Non-pigmented ciliary epithelial cell (primary cell): ENCODE measurements at regions not wholly inside any gene's neighbourhood (a gene's known extent, or its start where the extent isn't known, plus 50 kb on each side); places are given as distances from the start of the nearest gene placed in this dataset.
"Not testable (repeated sequence)": the region's sequence is repeated elsewhere in the genome, so short reads cannot be mapped to it uniquely, and the experiment has no call there.

ENCODE experiments used
- DNase-seq: peaks from one replicate; pipeline ENCODE4 v3.0.0-alpha.2; 2010; ENCODE audit warnings: low read depth

DNA sequence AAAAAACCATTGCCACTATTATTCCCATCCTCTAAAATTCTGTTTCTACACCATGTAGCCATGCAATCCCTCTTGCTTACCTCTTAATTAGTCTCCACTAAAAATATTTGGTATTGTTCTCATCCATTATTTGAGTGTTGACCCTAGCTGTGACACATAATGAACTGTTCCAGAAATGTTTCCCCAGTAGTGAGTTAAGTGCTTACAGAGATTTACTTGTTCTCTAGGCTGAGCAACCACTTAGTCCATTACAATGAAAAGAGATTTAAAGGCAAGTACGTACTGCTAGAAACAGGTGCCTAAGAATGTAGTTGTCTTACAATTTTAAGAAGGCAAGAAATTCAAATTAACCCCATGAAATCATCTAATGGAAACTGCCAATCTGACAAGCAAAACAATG, 112.7 kb upstream of the PTPN13 start:
- DNase-seq, result no peak

DNA sequence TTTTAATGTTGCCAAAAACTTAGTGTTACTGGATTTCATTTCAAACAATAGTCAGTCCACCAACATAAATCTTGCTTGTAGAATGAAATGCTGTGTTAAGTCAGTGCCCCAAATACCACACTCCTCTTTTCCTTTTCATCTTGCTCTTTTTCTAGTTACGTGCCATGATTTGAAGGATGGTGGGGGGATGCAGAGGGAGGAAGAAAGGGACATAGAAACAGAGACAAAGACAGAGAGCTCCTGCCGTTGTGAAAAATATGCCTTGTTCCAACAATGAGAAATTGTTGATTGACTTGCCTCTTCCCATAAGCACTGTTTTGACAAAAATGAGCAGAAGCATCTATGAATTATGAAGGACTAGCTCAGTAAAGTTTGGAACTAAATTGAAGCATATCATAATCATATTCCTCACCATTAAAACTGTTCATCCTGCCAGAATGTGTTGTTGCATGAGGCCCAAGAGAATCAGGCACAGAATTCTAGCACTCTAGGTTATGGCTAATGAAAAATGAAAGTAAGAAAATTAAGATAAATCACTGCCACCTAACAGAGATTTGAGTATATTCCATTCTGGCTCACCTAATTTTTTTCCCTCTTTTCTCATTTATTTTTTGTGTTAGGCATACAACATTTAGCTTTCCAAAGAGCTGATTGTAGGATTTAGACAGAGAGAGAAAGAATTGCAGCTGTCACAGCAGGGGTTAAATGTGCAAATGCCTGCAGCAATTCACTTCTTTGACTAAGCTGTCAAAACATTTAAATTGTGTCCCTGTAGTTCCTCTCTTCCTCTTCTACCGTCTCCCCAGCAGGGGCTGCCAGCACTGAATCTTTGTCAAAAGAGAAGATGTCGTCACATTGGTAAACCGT, 111.6 kb upstream of the PTPN13 start:
- no peak for DNase-seq

DNA sequence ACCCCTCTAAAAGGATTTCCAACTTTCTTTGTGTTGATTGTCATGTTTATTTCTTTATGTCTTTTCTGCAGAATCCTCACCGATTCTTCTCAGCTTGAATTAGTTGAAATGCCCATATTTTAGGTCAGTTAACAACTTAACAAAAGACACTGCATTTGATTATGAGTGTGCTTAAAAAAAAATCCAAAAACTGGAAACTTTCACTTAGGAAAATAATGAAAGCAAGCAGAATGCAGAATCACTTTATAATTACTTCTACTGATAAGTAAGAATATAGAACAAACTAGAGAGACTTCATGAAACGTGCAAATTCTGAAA, 111.0 kb upstream of the PTPN13 start:
- no peak for DNase-seq

DNA sequence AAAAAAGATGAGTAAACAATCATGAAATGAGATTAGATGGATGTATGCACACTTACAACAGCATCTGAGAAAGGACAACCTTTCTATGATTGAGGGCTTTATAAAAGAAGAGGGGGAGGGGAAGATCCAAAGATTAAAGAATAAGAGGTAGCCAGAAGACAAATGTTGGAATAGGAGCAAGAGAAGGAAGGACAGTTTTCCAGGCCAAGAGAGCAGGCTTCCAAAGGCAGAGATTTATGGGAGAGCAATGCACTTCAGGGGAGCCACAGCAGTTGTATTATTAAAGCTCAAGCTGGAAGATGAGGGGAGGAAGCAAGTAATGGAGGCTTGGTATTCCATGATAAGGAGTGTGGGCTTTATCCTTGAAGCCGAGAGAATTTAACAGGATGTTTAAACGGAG, 110.3 kb upstream of the PTPN13 start:
- no peak for DNase-seq

DNA sequence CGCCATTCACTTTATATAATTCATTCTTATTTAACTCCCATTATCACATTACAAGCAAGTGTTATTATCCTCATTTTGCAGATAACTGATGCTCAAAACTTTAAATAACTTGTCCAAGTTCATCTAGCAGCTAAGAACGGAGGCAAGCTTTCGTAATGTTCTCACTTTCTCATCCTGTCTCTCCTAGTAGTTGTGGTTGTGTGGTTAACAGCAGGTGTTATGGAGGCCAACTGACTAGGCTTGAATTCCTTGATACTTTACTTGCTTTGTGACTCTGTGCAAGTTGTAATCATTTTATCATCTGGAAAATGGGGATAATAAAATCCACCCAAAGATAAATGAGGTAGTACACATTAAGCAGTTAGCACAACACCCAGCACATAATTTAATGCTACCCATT, 109.9 kb upstream of the PTPN13 start:
- DNase-seq, result no peak

DNA sequence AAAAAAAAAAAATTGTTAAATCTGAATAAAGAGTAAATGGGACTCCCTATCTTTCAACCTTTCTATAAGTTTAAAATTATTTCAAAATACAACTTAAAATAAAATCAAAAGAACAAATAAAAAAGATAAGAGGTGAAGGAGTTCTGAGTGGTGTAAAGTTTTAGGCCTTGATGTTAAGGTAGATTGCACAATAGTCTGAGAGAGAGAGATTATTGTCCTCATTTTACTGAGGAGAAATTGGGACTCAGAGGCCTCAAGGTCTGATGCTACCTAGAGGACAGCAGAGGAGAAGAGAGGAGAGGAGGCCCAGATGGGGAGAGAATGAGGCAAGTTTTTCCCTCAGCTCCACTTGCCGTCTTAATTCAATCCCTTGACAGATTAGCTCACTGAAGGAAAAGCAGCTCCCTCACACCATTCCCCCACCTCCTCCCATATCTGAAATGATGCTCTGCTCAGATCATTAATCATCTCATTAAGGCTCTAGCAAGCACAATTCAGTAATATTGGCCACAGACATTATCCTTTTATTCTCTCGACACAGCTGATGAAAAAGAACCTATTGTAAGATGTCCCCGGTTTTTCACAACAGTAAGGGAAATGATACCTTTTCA, 106.3 kb upstream of the PTPN13 start:
- DNase-seq, result no peak

DNA sequence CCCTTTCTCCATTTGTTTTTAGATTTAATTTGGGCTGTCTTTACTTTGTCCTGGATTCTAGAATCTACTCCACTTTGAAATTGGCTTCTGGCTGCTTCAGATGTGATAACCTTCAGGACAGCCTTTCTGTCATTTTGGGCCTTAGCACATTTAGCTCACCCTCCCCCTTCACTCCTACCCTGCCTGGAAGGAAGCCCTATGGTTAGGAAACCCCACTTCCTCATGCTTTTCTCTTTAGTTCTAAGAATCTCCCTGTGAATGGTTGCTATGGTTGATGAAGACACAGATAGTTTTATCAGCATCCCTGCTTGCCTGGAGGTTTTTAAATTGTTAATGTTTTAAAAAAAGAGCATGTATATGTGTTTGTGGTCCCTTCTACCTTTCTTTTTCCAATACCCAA, 100.7 kb upstream of the PTPN13 start:
- no peak for DNase-seq

DNA sequence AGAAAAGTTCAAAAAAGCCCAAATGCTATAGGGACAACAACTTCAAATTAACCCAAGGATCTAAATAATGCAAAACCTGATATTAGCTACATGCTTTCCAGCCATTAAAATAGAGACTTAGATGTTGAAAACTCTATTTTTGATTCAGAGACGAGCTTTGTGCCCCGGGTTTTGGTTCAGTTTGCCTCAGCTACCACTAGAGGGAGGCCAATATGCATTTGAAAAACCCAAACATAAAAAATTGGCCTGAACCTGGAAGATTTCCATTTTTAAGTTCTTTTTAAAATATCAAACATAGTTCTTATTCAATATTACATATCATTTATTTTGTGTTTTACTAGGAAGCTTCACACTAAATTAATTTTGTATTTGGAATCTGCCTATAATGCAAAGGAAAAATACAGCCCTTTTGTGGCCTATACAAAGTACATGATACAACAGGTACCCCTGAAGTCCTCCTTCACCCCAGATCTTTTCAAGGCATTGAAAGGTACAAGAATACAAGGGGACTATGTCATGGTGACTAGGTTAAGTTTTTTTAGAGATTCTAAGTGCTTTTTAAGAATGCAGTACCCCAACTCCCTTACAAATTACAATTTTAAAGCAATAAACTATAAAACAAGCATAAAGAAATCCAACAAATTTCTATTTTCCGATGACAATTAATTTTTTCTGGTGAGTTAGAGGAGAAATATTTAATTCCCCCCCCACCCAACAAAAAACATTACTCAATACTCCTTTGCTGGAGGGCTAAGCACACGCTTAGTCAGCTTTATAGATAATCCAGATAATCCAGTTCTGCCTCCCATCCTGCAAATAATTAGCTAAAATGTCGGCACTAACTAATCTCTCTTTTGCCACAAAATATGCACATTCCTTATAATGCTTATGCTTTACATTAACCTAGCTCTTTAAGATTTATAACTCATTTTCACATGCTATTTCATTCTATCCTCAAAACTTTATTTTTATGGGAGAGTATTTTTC, 97.7 kb upstream of the PTPN13 start:
- no peak for DNase-seq

DNA sequence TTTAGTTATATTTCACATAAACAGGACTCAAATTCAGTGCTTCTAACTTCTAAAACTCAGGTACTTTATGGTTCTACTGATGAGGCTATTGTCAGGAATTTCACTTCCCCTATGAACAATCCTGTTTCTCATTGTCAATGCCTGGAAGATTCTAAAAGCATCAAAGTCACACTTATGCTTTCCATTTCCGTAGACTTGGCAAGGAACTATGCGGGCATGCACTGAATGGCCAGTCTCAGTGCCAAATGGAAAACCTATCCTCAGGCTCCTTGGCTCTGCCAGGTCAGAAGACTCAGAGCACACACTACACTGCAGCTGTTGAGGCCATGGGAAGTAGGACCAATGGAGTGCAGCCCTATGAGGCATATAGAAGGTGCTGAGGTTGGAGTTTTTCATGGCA, 97.0 kb upstream of the PTPN13 start:
- no peak for DNase-seq

DNA sequence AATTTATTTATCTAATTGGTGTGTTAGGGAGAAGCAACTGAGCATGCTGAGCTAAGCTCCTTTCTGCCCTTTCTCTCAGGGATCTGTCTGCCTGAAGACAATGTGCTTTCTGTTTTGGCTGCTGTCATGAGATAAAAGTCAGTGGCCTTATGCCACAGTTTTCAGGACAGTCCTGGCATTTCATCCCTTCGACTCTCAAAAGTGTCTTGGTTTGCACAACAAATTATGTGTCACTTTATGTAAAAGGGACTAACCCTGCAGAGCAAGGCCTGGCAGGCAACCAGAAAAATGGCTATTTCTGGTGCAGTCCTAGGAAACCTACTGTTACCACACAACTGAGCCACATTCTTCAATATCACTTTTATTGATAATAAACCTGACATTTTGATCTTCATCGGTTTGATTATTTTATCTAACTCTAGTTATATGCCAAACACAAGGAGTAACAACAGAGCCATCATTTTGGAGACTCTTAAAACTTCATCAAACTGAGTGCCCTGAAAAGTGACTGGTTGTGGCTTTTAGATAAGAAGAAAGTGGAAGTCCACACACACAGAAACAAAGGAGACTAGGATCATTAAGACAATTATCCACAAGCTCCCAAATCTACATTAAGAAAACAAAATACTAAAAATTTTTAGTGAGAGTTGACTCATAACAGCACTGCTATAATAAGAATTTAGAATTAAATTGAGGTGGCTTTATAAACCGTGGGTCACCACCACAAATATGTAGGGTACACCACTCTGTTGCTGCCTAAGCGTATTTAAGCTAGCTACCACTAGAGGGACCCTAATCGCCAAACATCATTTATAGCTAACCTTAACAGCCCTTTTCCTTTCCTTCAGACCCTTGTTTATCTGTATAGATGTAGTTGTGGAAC, 95.9 kb upstream of the PTPN13 start:
- DNase-seq, result no peak

DNA sequence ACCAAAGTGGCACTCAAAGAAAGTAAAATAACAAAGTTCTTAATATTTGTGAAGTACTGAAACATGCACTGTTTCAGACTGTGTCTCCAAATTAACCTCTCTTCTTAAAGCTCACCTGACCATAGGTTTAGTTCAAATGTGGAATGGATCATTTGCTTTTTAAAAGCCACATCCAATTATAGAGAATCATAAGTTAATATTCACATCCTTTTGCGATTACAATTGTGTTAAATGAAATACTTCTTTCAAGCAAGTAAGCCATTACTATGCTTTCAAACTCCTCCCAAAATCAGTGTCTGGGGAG, 95.3 kb upstream of the PTPN13 start:
- DNase-seq, result no peak

DNA sequence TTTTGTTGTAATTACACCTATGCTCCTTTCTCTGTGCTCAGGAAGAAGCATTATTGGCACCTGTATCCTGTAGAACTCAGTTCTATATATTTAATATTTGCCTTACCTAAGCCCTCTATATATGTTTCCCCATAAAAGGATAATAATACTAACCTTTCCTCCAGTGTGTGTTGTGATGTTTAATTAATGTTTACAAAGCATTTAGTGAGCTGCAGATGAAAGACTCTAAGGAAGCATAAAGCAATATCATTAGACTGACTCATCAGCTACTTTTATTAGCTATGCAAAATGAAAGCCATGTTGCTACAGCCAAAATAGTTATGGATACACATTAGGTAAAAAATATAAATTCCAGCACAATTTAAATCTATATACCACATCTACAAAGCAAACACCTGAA, 93.6 kb upstream of the PTPN13 start:
- no peak for DNase-seq

DNA sequence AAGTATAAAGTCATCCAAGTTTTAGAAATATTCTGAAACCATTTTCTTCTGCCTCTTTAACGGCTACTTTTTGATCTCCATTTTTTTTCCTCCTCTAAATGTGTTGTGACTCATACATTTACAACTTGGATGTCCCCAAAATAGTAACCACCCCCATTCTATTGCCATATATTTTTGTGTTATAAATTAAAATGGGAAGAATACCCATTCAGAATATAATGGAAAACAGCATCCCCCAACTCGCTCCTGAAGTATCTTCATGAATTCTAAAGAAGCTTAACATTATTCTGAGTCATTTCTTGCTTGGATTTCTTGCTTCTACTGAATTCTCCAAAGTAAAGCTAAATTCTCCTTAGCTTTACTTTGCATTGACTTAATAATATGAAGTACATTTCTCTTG, 92.0 kb upstream of the PTPN13 start:
- no peak for DNase-seq

DNA sequence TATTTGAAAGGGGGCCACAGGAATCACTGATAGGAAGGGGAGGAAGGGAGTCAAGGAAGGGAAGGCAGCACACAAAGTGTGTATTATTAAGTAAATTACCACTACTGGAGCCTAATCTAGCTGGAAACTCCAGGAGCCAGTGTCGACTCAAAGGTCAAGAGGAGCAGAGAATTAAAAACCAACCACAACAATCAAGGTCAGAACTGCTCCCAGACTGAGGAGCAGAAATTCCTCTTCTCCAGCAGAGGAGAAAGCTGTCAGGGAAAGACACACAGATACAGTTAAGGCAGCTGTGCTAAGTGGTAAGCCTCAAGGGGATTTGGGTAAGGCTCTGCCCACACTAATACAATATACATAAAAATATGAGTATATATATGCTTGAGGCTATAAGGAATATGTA, 87.5 kb upstream of the PTPN13 start:
- DNase-seq, result no peak

DNA sequence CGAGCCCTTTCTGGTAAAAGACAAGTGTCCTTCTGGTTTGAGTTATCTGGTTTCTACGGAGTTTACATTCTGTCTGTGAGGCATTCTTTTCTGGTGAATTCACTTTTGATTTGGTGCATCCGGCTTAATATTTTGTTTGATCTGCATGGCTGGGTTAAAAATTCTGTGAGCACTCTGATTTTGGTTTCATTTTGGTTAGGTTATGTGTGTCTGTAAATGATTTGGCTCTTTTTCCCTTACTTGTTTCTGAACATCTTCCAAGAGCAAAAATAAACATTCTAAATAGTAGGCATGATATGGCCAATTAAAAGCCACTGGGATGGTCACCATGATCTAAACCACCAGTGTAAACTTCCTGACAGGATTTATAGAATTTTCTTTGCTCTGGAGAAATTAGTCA, 85.7 kb upstream of the PTPN13 start:
- no peak for DNase-seq

DNA sequence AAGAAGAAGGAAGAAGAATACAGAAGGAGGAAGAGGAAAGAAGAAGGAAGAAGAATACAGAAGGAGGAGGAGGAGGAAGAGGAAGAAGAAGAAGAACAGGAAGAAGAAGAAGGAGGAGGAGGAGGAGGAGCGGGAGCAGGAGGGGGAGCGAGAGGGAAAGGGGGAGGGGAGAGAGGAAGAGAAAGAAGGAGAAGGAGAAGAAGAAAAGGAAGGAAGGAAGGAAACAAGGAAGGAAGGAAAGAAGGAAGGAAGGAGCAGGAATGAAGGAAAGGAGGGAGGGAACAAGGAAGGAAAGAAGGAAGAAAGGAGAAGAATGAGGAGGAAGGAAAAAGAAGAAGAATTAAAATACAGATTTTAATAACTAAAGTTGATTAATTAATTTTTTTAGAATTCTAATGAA, 82.5 kb upstream of the PTPN13 start:
- no peak for DNase-seq

DNA sequence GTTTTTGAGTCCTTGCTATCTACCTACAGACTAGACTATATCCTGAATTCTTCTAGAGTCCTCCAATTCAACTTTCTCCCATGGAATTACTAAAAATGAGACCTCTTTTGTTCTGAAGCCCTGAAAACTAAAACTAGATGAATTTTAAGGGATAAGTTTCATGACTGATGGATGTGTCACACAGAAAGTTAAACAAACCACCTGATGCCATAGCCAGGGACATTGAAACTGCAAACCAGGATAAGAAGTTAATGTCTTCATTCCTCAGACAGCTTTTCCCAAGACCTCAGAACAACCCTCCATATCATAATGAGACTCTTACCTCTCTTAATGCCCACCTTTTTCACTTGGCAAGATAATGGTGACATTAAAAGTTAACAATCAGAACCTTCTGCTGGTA, 81.5 kb upstream of the PTPN13 start:
- no peak for DNase-seq

DNA sequence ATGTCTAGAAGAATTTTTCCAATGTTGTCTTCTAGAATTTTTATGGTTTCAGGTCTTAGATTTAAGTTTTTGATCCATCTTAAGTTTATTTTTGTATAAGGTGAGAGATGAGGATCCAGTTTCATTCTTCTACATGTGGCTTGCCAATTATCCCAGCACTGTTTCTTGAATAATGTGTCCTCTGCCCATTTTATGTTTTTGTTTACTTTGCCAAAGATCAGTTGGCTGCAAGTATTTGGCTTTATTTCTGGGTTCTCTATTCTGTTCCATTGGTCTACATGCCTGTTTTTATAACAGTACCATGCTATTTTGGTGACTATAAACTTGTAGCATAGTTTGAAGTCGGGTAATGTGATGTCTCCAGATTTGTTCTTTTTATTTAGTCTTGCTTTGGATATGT, 78.2 kb upstream of the PTPN13 start:
- not testable (repeated sequence) for DNase-seq

DNA sequence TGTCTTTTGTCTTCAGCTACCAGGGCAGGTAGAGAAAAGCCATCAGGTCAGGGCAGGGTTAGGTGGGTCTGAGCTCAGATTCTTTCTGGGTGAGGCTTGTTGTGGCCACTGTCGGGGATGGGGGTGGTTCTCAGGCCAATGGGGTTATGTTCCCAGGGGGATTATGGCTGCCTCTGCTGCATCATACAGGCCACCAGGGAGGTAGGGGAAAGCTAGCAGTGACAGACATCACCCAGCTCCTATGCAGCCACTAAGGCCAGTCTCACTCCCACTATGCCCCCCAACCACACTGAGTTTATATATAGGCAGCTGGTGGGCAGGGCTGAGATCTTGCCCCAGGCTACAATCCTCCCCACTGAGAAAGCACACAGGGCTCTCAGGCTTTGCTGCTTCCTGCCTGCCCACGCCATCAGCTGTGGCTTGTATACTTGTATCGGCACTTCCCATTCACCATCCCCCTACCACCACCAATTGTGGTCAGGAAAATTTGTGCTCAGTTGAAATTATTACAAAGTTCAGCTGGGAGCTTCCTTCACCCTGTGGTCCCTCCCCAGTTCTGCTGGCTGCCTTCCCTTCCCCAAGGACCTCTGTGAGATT, 72.6 kb upstream of the PTPN13 start:
- DNase-seq, result no peak

DNA sequence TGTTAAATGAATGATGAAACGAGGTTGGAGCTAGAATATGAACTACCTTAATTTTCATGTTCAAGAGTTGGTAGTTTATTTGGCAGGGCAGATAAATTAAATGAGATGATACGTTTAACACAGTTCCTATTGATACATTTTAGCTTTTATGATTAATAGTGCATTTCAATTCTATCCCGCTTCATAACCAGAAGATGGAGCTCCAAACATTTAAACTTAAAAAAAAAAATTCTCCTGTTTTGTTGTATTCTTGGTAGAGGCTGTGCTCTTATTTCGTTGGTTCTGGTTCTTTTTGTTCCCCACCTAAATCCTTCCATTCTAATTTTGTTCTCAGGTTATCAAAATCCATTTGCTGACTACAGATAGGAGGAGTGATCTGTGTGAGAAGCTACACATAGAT, 71.8 kb upstream of the PTPN13 start:
- no peak for DNase-seq

DNA sequence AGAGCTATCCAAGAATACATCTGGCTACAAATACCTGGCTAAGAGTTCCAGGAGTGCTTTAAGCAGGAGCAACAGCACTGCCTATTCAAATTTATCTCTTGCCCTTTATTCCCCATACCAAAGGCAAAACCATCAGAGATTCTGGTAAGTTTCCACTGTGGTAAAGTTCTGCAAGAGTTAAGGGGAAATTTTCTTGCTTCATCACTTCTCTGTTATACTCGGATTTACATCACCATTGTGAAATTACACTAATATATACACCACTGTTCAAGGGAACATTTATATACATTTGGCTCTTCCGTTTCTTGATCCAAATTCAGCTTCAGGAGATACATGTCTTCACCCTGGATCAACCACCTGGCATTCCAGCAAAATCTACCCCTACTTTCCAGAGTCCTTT, 70.8 kb upstream of the PTPN13 start:
- no peak for DNase-seq

DNA sequence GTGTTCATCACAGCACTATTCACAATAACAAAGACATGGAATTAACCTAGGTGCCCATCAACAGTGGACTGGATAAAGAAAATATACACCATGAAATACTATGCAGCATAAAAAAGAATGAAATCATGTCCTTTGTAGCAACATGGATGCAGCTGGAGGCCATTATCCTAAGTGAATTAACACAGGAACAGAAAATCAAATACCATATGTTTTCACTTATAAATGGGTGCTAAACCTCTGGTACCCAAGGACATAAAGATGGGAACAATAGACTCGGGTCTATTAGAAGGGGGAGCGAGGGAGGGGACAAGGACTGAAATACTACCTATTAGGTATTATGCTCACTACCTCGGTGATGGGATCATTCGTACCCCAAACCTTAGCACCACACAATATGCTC, 66.4 kb upstream of the PTPN13 start:
- DNase-seq, result not testable (repeated sequence)
